NCI-H1436 (cell line): ENCODE measurements at regions not wholly inside any gene's neighbourhood (a gene's known extent, or its start where the extent isn't known, plus 50 kb on each side); places are given as distances from the start of the nearest gene placed in this dataset.

Experiments used
- DNase-seq: peaks from one replicate; lab custom pipeline; 2025; lab: John Stamatoyannopoulos, UW

DNA sequence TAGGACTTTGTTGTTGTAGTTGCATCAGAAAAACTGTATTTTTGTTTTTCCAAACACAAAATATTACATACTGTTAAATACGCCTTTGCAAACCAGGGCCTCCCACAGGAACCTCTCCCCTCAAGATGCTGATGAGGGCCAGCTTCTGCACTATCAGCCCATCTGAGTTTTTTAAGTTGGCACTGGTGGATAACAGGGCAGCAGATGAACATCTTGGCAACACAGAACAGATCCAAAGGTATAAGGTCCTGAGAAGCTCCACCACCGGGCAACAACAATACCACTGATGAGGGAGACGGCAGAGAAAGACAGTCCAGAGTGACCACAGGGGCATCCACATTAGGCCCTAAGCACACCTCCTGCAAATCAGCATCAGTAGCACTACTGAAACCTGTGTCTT is 177.7 kb downstream of the DLL1 start:
- DNase-seq, result no peak

DNA sequence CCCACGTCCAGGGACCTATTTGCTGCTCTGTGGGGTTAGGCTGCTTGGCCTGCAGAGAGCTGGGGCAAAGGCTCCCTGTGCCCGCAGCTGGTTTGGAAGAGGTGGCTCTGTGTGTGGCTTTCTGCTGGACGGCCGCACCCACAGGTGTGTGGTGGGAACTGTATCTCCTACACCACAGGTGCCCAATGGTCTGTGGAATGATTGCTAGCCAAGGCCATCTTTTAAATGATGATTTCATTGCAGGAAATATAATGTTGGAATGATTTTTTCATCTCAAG is 178.4 kb downstream of the DLL1 start:
- DNase-seq, result no peak

DNA sequence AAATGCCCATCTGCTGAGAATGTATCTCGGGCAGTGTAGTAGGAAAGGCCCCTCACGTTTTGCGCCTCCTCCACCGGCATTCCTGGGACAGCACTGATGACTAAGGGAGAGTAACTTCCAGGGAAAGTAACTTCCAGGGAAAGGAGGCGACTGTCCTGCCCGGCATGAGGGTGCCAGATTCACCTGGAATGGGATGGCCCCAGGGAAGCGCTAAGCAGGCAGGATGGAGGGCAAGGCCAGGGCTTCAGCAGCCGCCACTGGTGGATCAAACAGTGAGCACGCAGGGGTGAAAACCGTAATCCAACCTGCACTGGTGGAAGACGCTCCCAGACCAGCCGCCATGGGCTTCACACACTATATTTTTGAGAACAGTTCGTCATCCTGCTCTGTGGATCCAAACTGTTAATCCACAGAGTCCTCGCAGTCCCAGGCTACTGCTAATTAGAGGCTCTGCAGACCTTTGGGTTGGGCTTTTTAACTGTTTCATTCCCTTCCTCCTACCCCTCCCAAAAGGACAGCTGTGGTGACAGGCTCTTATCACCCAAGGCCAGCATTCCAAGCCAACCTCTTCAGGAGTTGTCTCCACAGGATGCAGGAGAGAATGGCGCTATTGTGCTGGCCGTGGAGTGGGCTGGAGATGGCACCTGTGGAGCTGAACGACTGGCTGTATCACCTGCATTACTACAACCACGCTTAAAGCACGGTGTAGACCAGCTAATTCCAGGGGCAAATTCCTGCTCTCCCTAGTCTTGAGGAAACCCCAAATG is 178.9 kb downstream of the DLL1 start:
- DNase-seq, result no peak

DNA sequence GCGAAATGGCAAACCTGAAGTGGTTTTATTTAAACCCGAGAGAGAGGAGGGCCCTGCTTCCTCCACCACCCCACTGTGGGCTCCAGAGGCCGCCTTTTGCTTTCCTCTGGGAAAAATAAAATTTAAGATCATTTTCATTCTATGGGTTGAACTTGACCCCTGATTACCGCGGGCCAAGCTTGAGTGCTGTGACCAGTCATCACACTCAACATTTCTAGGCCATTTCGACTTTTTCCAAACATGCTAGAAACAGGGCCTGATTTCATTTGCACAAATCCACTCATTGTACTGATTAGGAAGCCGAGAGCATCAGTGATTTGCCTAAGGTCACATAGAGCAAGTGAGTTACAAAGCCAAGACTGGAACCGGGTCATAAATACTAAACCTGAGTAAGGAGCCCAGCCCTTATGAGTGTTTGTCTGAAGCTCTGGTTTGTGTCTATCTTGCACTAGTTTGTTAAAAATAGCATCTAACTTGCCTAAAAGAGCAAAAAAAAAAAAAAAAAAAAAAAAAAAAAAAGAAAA is 179.7 kb downstream of the DLL1 start:
- DNase-seq, result no peak

DNA sequence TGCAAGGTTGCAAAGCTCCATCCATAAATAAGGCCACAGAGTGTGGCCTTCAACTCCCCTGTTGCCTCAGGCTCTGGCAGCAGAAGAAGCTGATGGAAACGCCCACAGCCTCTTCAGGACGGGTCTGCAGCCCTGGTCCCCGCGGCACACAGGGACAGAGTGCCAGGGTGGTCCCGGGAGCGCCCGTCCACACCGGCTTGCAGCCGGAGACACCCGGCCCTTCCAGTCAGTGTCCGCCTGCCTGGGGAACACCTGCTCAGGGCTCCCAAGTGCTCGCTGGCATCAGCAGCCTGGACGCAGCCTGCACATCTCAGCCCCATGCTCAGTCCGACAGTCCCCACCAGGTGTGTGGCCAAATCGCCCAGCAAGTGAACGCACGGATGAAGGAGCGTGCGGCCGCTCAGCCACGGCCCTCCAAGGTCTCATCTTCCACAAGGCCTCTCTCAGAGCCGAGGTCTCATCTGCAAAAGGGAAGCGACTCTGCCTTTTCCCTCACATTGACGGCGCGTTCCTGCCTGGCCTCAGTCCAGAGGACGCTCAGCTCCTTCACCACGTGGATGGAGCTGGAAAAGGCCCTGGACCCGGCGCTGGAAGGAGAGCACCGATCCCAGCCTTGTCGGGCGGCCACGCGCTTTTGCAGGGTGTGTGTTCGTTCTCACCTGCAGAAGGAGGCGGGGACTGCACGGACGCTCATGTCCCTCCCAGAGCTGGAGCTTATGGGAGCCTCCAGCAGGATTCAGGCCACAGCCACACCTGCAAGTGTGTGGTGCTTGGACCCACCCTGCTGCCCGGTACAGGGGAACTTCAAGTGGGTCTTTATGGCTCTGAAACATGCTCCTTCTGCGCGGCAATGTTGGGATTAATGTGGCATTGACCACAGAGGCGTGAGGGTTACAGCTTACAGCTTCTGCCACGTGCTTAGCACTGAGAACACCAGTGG is 180.4 kb downstream of the DLL1 start:
- DNase-seq, result no peak

DNA sequence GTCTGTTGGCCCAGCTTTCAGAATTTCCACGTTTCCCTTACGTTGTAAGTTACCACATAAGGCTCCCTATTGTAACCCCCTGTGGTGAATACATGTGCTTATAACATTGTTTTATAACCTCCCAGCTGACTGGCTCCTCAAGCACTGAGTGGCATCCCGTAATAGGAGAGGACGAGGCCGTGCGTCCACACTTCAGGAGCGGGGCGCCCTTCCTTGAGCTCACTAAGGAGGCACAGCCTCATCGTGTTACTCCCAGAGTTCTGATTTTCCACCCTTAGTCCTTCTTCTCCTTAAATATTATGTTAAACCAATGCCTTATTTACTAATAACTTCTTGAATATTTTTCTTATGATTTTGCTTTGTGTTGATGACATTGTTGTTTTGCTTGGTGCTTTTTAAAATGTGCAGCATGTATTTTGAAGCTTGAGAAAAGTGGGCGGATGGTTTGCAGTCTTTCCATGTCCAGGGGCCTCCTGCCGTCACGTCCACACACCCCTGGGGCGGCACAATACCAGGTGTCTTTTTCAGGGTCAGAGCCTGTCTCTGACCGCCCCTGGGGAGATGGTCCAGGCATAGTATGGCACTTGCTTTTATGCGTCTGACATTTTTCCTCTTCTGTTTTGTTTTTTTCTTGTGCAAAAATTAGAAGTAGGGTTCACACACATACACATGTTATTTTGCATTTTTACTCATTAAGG is 181.8 kb downstream of the DLL1 start:
- DNase-seq, result no peak

DNA sequence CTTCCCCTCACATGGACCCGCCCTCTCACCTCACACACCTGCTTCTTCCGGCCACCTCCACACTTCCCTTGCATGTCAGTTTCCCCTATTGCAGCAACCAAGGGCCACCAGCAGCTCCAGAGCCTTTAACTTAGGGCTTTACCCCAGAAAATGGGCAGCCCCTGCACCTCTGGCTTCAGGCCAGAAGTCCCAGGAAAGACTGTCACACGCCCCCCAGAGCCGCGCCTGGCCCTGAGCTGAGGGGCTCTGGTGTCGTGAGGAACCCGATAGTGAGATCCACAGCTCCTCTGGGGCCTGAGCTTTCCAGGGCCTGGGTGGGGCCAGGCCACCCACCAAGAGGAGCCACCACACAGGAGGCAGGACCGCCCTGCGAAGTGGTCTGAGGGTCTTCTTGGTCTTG is 182.4 kb downstream of the DLL1 start:
- no peak for DNase-seq

DNA sequence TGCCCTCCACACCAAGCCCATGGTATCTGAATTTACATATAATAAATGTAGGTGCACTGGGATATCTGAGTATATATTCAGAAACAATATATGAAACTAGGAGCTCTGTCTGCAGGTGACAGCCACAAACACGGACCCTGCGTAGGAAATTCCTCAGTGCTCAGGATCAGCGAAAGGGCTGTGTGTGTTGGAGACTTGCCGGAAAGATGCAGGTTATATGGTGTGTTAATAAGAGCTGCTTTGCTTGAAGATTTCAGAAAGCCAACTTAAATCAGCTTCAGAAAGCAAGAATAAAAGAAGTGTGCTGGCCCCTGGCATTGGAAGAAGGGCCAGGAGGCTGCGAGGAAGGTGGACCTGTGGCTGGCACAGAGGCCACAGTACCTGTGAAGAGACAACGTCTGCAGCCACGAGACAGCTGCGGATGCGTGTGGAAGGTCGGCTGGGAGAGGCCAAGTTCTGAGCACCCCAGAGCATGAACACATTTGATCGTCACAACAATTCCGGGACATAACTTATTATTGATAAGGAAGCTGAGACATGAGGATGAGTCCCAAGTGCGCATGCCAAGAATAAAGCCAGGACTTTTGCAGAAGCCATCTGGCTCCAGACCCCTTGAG is 183.2 kb downstream of the DLL1 start:
- no peak for DNase-seq

DNA sequence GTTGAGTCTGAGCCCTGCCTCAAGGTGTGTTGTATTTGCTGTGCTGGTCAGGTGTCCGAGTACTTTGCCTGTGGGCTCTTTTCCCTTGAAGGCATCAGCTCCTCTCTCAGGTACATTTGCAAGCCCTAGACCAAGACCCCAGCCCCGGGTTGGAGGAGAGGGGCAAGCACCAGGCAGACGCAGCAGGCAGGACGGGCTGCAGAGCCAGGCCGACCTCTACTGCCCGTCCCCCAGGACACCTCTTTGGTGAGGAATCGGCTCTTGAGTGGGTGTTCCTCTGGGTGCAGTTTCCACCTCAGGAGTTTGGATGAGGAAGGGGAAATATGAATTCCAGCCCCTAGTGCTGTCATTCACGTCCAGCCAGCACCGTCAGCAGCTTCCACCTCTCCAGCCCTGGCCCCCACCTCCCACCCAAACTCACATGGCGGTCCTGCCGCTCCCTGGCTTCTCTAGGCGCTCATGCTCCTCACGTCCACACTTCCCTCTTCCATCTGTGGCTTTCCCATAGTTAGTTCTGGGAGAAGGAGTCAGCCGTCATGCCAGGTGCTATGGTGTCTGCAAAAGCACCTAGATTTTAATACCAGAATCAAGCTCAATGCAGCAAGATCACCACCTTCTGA is 183.9 kb downstream of the DLL1 start:
- no peak for DNase-seq

DNA sequence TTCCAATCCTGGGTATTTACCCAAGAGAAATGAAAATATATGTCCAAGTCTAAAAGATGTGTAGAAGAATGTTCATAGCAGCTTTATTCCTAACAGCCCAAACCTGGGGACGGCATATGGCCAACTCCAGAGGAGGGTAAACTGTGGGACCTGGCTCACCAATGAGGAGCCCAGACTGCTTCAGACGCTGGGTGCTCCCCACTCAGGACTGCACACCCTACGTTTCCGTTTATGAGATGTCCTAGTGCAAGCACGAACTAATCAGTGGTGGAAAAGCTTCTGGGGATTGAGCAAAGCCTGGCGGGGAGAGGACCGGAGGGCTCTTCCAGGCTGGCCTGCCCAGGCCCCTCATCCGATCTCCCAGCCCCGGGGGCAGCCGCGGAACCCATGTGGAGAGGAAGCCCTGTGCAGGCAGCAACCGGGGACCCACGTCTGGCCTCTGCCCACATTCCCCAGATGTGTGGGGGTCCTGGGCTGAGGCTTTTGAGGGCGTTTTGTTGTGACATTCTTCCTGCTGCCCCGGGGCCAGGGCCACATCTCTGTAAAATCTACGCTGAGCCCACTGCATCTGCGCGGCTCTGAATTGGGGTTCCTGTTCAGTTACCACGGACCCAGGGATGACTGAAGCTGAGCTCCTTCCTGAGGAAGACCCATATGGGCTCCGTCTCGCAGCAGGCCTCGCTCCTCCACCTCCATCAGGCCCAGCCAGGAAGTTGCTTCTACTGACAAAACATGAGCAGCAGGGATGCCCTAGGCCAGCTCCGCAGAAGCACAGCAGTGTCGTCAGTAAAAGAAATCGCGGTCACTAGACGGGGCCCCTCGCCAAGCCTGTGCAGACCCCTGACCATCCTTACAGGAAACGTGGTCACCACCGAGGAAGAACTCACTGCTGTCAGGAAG is 188.0 kb downstream of the DLL1 start:
- no peak for DNase-seq

DNA sequence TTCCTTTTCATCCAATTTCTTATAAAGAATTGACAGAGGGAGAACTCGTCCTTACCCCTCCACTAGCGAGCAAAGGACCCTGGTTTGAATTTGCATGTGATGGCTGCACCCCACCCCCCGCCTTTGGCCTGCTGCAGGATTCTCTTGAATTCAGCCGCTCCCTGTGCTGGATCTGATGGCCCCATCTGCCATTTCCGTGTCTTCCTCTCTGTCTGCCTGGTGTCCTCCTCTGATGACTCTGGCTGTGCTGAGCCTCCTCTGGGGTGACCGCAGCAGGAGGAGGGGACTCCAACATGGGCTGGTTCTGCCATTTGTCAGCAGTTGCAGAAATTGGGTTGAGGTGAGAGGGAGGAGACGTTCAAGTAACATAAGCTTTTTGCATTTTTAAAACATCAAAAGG is 188.8 kb downstream of the DLL1 start:
- no peak for DNase-seq

DNA sequence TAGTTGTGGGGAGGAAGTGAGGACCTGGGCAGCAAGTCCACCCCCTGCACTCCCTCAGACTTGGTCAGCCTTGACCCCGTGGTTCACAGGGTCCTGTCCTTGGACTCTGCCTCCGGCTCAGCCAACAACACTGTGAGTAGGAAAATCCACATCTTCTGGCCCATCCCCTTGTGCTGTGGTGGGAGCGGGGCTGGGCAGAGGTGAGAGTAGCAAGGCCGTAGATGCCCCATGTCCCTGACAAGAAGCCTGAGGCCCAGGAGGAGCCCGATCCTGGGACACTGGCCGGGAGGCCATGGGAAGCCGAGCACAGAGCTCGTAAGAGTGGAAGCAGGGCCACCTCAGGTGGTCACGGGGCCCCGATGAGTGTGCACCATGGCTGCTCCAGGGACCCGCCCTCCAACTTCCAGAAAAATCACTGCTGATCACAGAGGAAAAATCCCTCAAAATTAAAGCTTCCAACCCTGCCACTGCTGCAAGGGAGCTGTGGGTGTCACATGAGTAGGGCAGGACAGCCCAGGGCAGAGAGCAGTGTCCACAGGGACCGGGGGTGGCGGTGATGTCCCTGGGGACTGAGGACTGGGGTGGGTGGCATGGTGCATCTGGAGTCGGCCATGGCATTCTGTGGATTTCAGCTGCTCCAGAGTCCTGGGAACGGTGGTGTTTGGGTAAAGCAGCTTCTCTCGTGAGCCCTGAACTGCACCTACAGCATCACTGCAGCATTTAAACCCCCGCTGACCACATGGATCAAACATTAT is 189.4 kb downstream of the DLL1 start:
- DNase-seq, result no peak

DNA sequence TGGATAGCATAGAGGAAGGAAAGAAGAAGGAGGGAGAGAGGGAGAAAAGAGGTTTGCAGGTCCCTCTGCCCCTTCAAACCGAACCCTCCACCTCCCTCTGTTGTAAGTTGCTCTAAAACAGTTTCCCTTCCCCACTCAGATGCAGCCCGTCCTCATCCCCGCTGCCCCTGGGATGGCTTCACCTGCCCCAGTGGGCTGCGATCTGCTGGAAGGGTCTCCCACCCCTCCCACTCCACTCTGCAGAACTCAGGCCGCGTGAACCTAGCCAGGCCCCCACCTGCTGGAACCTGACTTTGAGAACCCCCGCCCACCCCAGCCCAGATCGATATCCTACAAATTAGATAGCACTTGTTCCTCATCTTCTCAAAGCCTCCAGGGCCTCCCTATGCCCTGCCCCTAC is 190.8 kb downstream of the DLL1 start:
- DNase-seq, result no peak

DNA sequence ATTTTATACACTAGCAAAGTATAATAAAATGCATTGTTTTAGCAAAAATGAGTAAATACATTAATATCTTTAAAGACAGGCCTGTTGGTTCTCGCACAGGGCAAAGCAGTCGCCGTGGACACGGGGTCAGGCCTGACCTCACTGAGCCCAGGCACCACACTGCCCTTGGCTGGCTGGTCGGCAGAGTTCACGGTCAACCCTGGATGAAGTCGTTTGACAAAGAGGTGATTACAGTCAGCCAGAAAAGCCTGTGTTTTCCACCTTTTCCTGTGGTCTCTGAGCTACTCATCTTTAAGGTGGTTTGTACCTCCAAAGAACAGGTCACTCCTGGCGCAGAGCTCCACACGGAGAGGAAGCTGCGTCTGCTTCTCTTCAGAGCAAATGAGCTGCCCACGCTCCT is 191.5 kb downstream of the DLL1 start:
- no peak for DNase-seq

DNA sequence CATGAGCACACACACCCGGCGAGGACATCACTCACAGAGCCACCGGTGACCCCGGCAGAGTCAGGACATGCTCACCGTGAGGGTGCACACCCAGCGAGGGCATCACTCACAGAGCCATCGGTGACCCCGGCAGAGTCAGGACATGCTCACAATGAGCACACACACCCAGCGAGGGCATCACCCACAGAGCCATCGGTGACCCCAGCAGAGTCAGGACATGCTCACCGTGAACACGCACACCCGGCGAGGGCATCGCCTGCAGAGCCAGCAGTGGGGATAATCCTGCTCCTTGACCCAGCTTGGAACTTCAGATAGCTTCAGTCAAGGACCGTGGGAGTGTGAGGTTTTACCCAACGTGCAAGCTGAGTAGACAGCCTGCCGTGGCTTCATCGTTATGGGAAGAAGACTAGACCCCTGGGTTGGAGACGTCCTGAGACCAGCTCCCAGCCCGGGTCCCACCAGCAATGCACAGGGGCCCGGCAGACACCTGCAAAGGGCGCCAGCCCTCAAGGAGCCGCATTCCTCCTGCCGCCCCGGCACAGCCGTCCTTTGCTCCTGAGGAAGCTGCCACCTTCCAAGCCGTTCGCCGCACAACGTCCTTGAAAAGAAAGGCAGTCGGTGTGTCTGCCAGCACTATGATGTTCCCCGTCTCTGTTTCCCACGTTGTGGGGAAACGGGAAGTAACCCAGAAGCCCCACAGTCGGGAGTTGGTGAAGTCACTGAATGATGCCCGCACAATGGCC is 192.3 kb downstream of the DLL1 start:
- DNase-seq, result no peak

DNA sequence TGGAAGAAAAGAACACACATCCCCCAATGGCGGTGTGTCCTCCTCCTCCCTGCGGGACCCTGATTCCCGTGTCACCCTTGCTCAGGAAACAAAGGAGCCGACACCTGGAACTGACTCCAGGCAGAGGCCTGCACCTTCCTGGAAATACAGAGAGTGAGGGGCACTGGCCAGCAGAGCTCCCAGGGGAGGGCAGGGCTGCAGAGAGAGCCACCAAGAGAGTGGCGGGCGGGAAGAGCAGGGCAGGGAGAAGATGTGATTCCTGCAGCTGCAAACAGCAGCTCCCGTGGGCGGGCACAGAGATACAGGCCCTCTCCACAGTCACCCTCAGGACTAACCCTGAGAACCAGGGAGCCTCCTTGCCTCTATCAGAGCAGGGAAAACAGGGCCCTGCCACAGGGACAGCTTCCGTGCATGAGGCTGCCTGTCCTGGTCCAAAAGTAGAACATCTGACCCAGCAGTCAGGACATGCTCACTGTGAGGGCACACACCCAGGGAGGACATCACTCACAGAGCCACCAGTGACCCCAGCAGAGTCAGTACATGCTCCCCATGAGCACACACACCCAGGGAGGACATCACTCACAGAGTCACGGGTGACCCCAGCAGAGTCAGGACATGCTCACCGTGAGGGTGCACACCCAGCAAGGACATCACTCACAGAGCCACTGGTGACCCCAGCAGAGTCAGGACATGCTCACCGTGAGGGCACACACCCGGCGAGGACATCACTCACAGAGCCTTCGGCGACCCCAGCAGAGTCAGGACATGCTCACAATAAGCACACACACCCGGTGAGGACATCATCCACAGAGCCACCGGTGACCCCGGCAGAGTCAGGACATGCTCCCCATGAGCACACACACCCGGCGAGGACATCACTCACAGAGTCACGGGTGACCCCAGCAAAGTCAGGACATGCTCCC is 193.1 kb downstream of the DLL1 start:
- DNase-seq, result no peak

DNA sequence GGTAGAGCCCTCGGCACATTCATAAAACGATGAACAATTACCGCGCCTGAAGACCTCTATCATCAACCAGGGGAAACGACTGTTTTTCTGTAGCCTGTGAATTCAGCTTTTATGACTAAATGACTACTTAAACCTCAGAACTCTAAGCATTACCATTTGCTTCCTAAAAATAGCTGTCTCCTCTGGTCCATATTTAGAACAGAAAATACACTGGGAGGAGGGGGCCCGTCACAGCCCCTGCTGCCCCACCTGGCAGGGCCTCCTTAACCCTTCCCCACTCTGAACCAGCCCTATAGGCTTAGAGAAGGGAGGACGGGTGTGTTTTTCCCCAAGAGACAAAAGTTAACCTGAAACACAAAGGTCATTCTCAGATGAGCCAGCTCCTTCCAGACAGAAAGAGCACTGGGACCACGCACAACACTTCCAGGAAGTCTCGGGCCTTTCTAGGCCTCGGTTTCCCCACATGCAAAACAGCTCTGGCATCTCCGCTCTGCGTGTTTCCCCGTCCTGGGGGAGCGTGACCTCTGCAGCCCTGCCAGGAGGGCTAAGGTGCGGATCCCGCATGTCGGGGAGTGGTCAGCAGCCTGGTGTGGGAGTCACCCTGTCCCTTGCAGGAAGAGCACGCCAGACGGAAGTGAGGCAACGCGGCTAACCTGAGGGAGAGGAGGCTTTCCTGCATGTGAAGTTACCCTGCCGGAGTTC is 193.9 kb downstream of the DLL1 start:
- DNase-seq, result no peak
